Endothelial cell of umbilical vein (primary cell): ENCODE measurements at regions not wholly inside any gene's neighbourhood (a gene's known extent, or its start where the extent isn't known, plus 50 kb on each side); places are given as distances from the start of the nearest gene placed in this dataset.

Experiments
- CTCF ChIP-seq, 2 donors: IDR thresholded peaks; 1 replicate in 1 of 2; 2 replicates in 1 of 2; pipeline ENCODE4 v1.5.1; 2011; ENCODE audit warnings: low read length in 2 of 2, mild to moderate bottlenecking in 2 of 2, moderate library complexity in 2 of 2, control low read depth in 1 of 2, inconsistent platforms in 1 of 2, low read depth in 1 of 2; ENCODE audit not compliant: insufficient read depth in 1 of 2; ENCODE audit errors: extremely low read depth in 1 of 2
- EZH2 ChIP-seq: IDR thresholded peaks from 2 replicates; pipeline ENCODE4 v1.6.1; 2012; ENCODE audit warnings: borderline replicate concordance, low read depth, mild to moderate bottlenecking, moderate library complexity, low read length, inconsistent platforms; ENCODE audit not compliant: severe bottlenecking
- JUN ChIP-seq: IDR thresholded peaks from 2 replicates; pipeline ENCODE4 v1.6.1; 2011; ENCODE audit warnings: borderline replicate concordance, low read depth; ENCODE audit not compliant: insufficient read length, insufficient read depth
- MYC ChIP-seq: IDR thresholded peaks from one replicate; pipeline ENCODE4 v1.6.1; 2011; ENCODE audit warnings: mild to moderate bottlenecking, low read depth, low read length
- POLR2A ChIP-seq: IDR thresholded peaks from 2 replicates; pipeline ENCODE4 v1.6.1; 2012; ENCODE audit warnings: low read depth, mild to moderate bottlenecking, control low read depth, low read length
- TF ChIP-seq, protein P1 (sequence below): IDR thresholded peaks from 2 replicates; pipeline ENCODE4 v1.6.1; 2011; ENCODE audit not compliant: insufficient read depth, insufficient read length

DNA sequence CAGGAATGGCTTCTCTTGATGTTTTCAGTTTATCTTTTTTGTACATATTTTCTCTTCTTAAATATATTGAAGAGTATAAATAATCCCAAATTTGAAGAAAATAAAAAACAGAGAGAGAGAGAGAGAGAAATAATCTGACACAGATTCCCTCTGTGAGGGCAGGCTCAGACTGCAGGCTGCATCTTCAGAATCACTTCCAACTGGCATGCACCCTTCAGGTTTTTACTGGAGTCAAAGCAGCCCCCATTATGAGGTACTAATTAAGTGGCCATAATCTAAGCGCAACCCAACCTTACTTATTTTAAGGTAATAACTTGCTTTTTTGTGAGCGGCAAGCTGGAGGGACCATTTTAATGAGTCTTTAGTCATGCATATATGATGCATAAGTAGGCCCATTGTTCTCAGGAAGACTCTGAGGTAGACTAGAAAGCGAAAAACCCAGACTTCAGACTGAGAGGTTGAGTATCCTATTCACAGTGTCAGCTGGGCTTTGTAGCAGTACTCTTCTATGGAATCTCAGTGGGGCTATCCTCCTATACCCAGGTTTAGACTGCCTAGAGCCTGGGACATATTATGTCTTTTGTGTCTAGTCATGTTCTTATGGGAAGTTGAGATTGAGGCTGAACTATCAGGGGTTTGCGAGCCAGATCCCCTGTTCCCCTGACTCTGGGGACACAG, 167.4 kb downstream of the SP3 start:
- TF ChIP-seq CTCF (IDR thresholded peaks at IDR 0.05; ENCODE audit: extremely low read depth in 1 of 2, insufficient read depth in 1 of 2, low read depth in 1 of 2, low read length in 2 of 2), result no peak
- no peak for TF ChIP-seq EZH2
- no peak for TF ChIP-seq POLR2A
- no peak for TF ChIP-seq MYC
- TF ChIP-seq, protein P1, sequence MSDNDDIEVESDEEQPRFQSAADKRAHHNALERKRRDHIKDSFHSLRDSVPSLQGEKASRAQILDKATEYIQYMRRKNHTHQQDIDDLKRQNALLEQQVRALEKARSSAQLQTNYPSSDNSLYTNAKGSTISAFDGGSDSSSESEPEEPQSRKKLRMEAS, result no peak
- TF ChIP-seq JUN, result no peak
